GM12878 (cell line): ENCODE measurements at regions not wholly inside any gene's neighbourhood (a gene's known extent, or its start where the extent isn't known, plus 50 kb on each side); places are given as distances from the start of the nearest gene placed in this dataset.

Source experiments
- CHD1 ChIP-seq: IDR thresholded peaks from 2 replicates; pipeline ENCODE4 v1.6.1; 2012; ENCODE audit warnings: low read depth, low read length, improper control_type of control experiment
- EGR1 ChIP-seq, 2 experiments: IDR thresholded peaks; 1 replicate in 1 of 2; 2 replicates in 1 of 2; pipeline ENCODE4 v1.6.1; 2011 to 2012; ENCODE audit warnings: low read depth in 2 of 2, low read length in 2 of 2, borderline replicate concordance in 1 of 2, mild to moderate bottlenecking in 1 of 2, moderate library complexity in 1 of 2
- IKZF1 ChIP-seq: fragments of 450-650 bp; conservative IDR thresholded peaks from 2 replicates; pipeline ENCODE4 v1.6.1; 2017; ENCODE audit warnings: antibody characterized with exemption, mild to moderate bottlenecking
- JUND ChIP-seq: IDR thresholded peaks from 2 replicates; pipeline ENCODE4 v1.6.1; 2012; ENCODE audit warnings: low read depth, mild to moderate bottlenecking, low read length, improper control_type of control experiment, moderate library complexity
- MEF2B ChIP-seq: fragments of 450-650 bp; IDR thresholded peaks from 2 replicates; pipeline ENCODE4 v1.6.1; 2018; ENCODE audit warnings: mild to moderate bottlenecking, moderate library complexity; ENCODE audit not compliant: partially characterized antibody, poor library complexity, severe bottlenecking
- NR2F1 ChIP-seq: fragments of 450-650 bp; conservative IDR thresholded peaks from 2 replicates; pipeline ENCODE4 v1.6.1; 2017; ENCODE audit warnings: mild to moderate bottlenecking
- STAT3 ChIP-seq: IDR thresholded peaks from 2 replicates; pipeline ENCODE4 v1.6.1; 2011; ENCODE audit warnings: low read depth, low read length, improper control_type of control experiment
- TCF3 ChIP-seq: IDR thresholded peaks from 2 replicates; pipeline ENCODE4 v1.6.1; 2012; ENCODE audit warnings: low read depth, mild to moderate bottlenecking, low read length, borderline replicate concordance; ENCODE audit not compliant: insufficient read depth
- TF ChIP-seq, protein P1 (sequence below): IDR thresholded peaks from 2 replicates; pipeline ENCODE4 v1.6.1; 2012; ENCODE audit warnings: low read length, inconsistent platforms
- TF ChIP-seq, protein P2 (sequence below), 3 experiments: IDR thresholded peaks in 2 of 3; conservative IDR thresholded peaks in 1 of 3; 2 replicates each; pipeline ENCODE4 v1.5.1; 2011; ENCODE audit warnings: low read depth in 3 of 3, low read length in 3 of 3, mild to moderate bottlenecking in 3 of 3, control low read depth in 2 of 3, moderate library complexity in 2 of 3, inconsistent platforms in 1 of 3, mixed read lengths in 1 of 3; ENCODE audit not compliant: control insufficient read depth in 2 of 3, insufficient read depth in 1 of 3; ENCODE audit errors: extremely low read depth in 1 of 3
- TF ChIP-seq, protein P3 (sequence below): IDR thresholded peaks from 2 replicates; pipeline ENCODE4 v1.6.1; 2011; ENCODE audit warnings: borderline replicate concordance, low read depth, mild to moderate bottlenecking, moderate library complexity, low read length; ENCODE audit not compliant: insufficient read depth, poor library complexity, severe bottlenecking
- TF ChIP-seq, protein P4 (sequence below): fragments of 450-650 bp; formaldehyde crosslinking; IDR thresholded peaks from 2 replicates; pipeline ENCODE4 v1.5.0; 2022; ENCODE audit warnings: mild to moderate bottlenecking, missing genetic modification characterization
- TF ChIP-seq, protein P5 (sequence below): IDR thresholded peaks from 2 replicates; pipeline ENCODE4 v1.6.1; 2012; ENCODE audit warnings: improper control_type of control experiment, low read depth, low read length; ENCODE audit not compliant: insufficient replicate concordance
- TF ChIP-seq, protein P6 (sequence below): IDR thresholded peaks from 2 replicates; pipeline ENCODE4 v1.6.1; 2012; ENCODE audit warnings: low read depth, low read length, improper control_type of control experiment

DNA sequence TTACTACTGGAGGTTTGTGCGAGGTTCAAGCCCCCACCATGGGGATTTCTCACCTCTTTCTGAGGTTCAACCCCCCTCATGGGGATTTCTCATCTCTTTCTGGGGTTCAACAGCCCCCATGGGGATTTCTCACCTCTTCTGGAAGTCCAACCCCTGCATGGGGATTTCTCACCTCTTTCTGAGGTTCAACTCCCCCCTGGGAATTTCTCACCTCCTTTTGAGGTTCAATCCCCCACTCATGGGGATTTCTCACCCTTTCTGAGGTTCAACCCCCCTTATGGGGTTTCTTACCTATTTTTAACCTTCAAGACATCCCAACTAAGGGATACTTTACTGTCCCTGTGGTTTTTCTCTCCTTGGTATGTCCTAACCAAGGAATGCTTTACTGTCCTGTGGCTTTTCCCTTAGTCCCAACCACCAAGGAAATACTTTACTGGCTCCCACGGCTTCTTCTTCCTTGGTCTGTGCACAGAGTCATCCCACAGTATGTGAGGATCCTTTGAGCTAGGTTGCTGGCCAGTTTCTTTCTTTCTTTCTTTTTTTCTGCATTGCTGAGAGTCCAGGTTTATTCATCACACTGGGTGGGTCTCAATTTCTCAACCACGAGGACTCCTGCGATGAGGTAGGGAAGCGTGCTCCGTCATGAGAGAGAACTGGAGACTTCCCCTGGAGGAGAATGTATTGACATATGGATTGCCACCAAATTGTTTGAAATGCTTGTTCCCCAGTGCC lies 2140.2 kb downstream of the TP53TG3F start (continued):
- TF ChIP-seq, protein P1, sequence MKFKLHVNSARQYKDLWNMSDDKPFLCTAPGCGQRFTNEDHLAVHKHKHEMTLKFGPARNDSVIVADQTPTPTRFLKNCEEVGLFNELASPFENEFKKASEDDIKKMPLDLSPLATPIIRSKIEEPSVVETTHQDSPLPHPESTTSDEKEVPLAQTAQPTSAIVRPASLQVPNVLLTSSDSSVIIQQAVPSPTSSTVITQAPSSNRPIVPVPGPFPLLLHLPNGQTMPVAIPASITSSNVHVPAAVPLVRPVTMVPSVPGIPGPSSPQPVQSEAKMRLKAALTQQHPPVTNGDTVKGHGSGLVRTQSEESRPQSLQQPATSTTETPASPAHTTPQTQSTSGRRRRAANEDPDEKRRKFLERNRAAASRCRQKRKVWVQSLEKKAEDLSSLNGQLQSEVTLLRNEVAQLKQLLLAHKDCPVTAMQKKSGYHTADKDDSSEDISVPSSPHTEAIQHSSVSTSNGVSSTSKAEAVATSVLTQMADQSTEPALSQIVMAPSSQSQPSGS: peak; percentile 34; the same call in 1 of the 2 replicates
- TF ChIP-seq, protein P2, sequence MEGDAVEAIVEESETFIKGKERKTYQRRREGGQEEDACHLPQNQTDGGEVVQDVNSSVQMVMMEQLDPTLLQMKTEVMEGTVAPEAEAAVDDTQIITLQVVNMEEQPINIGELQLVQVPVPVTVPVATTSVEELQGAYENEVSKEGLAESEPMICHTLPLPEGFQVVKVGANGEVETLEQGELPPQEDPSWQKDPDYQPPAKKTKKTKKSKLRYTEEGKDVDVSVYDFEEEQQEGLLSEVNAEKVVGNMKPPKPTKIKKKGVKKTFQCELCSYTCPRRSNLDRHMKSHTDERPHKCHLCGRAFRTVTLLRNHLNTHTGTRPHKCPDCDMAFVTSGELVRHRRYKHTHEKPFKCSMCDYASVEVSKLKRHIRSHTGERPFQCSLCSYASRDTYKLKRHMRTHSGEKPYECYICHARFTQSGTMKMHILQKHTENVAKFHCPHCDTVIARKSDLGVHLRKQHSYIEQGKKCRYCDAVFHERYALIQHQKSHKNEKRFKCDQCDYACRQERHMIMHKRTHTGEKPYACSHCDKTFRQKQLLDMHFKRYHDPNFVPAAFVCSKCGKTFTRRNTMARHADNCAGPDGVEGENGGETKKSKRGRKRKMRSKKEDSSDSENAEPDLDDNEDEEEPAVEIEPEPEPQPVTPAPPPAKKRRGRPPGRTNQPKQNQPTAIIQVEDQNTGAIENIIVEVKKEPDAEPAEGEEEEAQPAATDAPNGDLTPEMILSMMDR (IDR thresholded peaks at IDR 0.05 in 2 of 3, conservative IDR thresholded peaks at IDR 0.05 in 1 of 3; ENCODE audit: control insufficient read depth in 2 of 3, extremely low read depth in 1 of 3, insufficient read depth in 1 of 3, low read depth in 3 of 3, low read length in 3 of 3): no peak
- TF ChIP-seq, protein P3, sequence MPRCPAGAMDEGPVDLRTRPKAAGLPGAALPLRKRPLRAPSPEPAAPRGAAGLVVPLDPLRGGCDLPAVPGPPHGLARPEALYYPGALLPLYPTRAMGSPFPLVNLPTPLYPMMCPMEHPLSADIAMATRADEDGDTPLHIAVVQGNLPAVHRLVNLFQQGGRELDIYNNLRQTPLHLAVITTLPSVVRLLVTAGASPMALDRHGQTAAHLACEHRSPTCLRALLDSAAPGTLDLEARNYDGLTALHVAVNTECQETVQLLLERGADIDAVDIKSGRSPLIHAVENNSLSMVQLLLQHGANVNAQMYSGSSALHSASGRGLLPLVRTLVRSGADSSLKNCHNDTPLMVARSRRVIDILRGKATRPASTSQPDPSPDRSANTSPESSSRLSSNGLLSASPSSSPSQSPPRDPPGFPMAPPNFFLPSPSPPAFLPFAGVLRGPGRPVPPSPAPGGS: peak; percentile 28
- TF ChIP-seq EGR1 (IDR thresholded peaks at IDR 0.05; ENCODE audit: borderline replicate concordance in 1 of 2, low read depth in 2 of 2, low read length in 2 of 2): no peak
- TF ChIP-seq, protein P4, sequence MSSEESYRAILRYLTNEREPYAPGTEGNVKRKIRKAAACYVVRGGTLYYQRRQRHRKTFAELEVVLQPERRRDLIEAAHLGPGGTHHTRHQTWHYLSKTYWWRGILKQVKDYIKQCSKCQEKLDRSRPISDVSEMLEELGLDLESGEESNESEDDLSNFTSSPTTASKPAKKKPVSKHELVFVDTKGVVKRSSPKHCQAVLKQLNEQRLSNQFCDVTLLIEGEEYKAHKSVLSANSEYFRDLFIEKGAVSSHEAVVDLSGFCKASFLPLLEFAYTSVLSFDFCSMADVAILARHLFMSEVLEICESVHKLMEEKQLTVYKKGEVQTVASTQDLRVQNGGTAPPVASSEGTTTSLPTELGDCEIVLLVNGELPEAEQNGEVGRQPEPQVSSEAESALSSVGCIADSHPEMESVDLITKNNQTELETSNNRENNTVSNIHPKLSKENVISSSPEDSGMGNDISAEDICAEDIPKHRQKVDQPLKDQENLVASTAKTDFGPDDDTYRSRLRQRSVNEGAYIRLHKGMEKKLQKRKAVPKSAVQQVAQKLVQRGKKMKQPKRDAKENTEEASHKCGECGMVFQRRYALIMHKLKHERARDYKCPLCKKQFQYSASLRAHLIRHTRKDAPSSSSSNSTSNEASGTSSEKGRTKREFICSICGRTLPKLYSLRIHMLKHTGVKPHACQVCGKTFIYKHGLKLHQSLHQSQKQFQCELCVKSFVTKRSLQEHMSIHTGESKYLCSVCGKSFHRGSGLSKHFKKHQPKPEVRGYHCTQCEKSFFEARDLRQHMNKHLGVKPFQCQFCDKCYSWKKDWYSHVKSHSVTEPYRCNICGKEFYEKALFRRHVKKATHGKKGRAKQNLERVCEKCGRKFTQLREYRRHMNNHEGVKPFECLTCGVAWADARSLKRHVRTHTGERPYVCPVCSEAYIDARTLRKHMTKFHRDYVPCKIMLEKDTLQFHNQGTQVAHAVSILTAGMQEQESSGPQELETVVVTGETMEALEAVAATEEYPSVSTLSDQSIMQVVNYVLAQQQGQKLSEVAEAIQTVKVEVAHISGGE (CRISPR knock-in tag): no peak
- no peak for TF ChIP-seq STAT3
- TF ChIP-seq NR2F1: 0 out of 2 replicates have a peak, but pooled peaks have one; percentile 35
- TF ChIP-seq, protein P5, sequence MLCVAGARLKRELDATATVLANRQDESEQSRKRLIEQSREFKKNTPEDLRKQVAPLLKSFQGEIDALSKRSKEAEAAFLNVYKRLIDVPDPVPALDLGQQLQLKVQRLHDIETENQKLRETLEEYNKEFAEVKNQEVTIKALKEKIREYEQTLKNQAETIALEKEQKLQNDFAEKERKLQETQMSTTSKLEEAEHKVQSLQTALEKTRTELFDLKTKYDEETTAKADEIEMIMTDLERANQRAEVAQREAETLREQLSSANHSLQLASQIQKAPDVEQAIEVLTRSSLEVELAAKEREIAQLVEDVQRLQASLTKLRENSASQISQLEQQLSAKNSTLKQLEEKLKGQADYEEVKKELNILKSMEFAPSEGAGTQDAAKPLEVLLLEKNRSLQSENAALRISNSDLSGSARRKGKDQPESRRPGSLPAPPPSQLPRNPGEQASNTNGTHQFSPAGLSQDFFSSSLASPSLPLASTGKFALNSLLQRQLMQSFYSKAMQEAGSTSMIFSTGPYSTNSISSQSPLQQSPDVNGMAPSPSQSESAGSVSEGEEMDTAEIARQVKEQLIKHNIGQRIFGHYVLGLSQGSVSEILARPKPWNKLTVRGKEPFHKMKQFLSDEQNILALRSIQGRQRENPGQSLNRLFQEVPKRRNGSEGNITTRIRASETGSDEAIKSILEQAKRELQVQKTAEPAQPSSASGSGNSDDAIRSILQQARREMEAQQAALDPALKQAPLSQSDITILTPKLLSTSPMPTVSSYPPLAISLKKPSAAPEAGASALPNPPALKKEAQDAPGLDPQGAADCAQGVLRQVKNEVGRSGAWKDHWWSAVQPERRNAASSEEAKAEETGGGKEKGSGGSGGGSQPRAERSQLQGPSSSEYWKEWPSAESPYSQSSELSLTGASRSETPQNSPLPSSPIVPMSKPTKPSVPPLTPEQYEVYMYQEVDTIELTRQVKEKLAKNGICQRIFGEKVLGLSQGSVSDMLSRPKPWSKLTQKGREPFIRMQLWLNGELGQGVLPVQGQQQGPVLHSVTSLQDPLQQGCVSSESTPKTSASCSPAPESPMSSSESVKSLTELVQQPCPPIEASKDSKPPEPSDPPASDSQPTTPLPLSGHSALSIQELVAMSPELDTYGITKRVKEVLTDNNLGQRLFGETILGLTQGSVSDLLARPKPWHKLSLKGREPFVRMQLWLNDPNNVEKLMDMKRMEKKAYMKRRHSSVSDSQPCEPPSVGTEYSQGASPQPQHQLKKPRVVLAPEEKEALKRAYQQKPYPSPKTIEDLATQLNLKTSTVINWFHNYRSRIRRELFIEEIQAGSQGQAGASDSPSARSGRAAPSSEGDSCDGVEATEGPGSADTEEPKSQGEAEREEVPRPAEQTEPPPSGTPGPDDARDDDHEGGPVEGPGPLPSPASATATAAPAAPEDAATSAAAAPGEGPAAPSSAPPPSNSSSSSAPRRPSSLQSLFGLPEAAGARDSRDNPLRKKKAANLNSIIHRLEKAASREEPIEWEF: peak; percentile 72
- no peak for TF ChIP-seq CHD1
- peak; percentile 95 for TF ChIP-seq MEF2B
- TF ChIP-seq TCF3: no peak
- no peak for TF ChIP-seq JUND
- TF ChIP-seq, protein P6, sequence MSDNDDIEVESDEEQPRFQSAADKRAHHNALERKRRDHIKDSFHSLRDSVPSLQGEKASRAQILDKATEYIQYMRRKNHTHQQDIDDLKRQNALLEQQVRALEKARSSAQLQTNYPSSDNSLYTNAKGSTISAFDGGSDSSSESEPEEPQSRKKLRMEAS: no peak
- peak; percentile 72; the same call in 1 of the 2 replicates for TF ChIP-seq IKZF1
